ENCODE measurements at regions not wholly inside any gene's neighbourhood (a gene's known extent, or its start where the extent isn't known, plus 50 kb on each side); places are given as distances from the start of the nearest gene placed in this dataset.

DNA sequence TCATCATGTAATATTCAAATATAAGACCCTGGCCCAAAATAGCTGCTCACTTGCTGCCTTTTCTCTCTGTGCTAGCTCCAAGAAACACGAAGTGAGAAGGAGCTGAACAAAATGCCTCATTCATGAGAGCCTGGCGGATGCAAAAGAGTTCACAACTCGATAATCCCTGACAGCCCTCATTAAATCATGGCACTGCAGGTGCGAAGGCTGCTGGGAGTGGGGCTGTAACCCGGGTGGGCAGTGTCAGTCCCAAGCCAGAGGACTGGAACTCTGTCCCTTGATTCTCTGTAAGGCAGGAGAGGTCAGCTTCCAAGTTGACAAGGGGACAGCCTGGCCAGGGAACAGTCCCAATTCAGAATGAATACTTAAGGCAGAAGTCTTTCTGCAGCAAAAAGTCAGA is 318.5 kb downstream of the CDC5L start:
- ChIA-PET CTCF (interaction anchor here (1.5 kb wide), 1 partner anchor 50 kb away, joined by 3 read pairs; no protein-coding TSS in a partner anchor), POLR2A (no interaction called here)
- WGBS (ENCODE audit: low lambda C conversion rate), result 68% methylated on average over 4 of the region's 5 CpGs
- Histone ChIP-seq H3K4me2 (no peak overlapping the region), H3K9ac (no peak overlapping the region), H3K9me2 (no peaks in the 10 kb centered on the region), H3K9me3 (no peaks in the 10 kb centered on the region), H2AFZ (ENCODE audit: low read depth) (no peak overlapping the region), H3K27me3 (ENCODE audit: insufficient read depth) (no peaks in the 10 kb centered on the region), H4K20me1 (ENCODE audit: insufficient read depth) (no peaks in the 10 kb centered on the region), H3K36me3 (replicated peaks in 1 of 2; ENCODE audit: control insufficient read depth in 1 of 2, insufficient read depth in 2 of 2, low read length in 1 of 2) (no peaks in the 10 kb centered on the region), H3K4me3 (ENCODE audit: low read depth in 2 of 2, low read length in 1 of 2) (no peak overlapping the region), H3F3A (replicated peaks; ENCODE audit: insufficient read depth) (no peaks in the 10 kb centered on the region), H3K27ac (ENCODE audit: low read depth in 2 of 2, low read length in 1 of 2) (no peak overlapping the region), H3K79me2 (ENCODE audit: insufficient read depth) (no peaks in the 10 kb centered on the region), H3K4me1 (ENCODE audit: control insufficient read depth in 1 of 2, insufficient read depth in 2 of 2, low read depth in 1 of 2, low read length in 1 of 2) (no peaks in the 10 kb centered on the region; a peak in 1 of 4 replicates)
- TF ChIP-seq, protein P1, sequence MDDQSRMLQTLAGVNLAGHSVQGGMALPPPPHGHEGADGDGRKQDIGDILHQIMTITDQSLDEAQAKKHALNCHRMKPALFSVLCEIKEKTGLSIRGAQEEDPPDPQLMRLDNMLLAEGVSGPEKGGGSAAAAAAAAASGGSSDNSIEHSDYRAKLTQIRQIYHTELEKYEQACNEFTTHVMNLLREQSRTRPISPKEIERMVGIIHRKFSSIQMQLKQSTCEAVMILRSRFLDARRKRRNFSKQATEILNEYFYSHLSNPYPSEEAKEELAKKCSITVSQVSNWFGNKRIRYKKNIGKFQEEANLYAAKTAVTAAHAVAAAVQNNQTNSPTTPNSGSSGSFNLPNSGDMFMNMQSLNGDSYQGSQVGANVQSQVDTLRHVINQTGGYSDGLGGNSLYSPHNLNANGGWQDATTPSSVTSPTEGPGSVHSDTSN (IDR thresholded peaks at IDR 0.05), result no peak
- TF ChIP-seq EZH2phosphoT487 (IDR thresholded peaks at IDR 0.05; ENCODE audit: borderline replicate concordance, low read depth) (no peak), CHD2 (IDR thresholded peaks at IDR 0.05; ENCODE audit: low read length, partially characterized antibody) (no peak), FOXJ3 (CRISPR knock-in tag; IDR thresholded peaks at IDR 0.05) (no peak)
- DNase-seq, result no peak

DNA sequence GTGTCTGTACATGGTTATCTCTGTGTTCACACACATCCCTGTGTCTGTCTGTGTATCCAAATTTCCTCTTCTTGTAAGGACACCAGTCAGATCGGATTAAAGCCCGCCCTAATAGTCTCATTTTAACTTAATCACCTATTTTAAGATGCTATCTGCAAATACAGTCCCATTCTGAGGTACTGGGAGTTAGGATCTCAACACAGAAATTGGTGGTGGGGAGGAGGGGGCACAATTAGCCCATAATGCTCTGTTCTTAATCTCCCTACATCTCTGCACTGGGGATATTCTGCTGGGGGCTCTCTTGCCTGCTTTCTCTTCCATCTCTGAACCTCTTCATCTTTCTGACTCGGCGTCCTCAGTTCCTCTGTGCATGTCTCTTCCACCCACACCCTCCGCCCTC is 320.7 kb downstream of the CDC5L start:
- WGBS (ENCODE audit: low lambda C conversion rate), result 66% methylated on average over 5 of the region's 5 CpGs
- Histone ChIP-seq H3K9ac (no peak overlapping the region), H3K9me2 (no peaks in the 10 kb centered on the region), H4K20me1 (ENCODE audit: insufficient read depth) (no peaks in the 10 kb centered on the region), H3K4me3 (ENCODE audit: low read depth in 2 of 2, low read length in 1 of 2) (no peak overlapping the region), H2AFZ (ENCODE audit: low read depth) (no peak overlapping the region), H3K79me2 (ENCODE audit: insufficient read depth) (no peaks in the 10 kb centered on the region), H3F3A (replicated peaks; ENCODE audit: insufficient read depth) (no peaks in the 10 kb centered on the region), H3K27ac (ENCODE audit: low read depth in 2 of 2, low read length in 1 of 2) (peak overlapping the region in 1 of 2 experiments; percentile 22; a peak in 1 of 4 replicates), H3K9me3 (no peaks in the 10 kb centered on the region), H3K4me2 (no peak overlapping the region), H3K27me3 (ENCODE audit: insufficient read depth) (no peaks in the 10 kb centered on the region), H3K36me3 (replicated peaks in 1 of 2; ENCODE audit: control insufficient read depth in 1 of 2, insufficient read depth in 2 of 2, low read length in 1 of 2) (no peaks in the 10 kb centered on the region), H3K4me1 (ENCODE audit: control insufficient read depth in 1 of 2, insufficient read depth in 2 of 2, low read depth in 1 of 2, low read length in 1 of 2) (peaks cover 0 to 14% of the 10 kb centered on the region in 2 experiments; a peak in 1 of 4 replicates)
- TF ChIP-seq RXRA (IDR thresholded peaks at IDR 0.05; ENCODE audit: borderline replicate concordance, low read depth) (no peak), RAD21 (IDR thresholded peaks at IDR 0.05; ENCODE audit: low read length) (no peak), GABPA (IDR thresholded peaks at IDR 0.05; ENCODE audit: low read depth) (no peak), POLR2AphosphoS5 (IDR thresholded peaks at IDR 0.05; ENCODE audit: low read depth, low read length) (no peak), SMC3 (IDR thresholded peaks at IDR 0.05; ENCODE audit: low read depth, low read length) (no peak), MEF2A (IDR thresholded peaks at IDR 0.05; ENCODE audit: borderline replicate concordance, low read depth) (no peak), EP300 (IDR thresholded peaks at IDR 0.05; ENCODE audit: borderline replicate concordance in 1 of 2, low read depth in 1 of 2, low read length in 1 of 2) (peak in 1 of 2 experiments; percentile 66; a peak in 1 of 4 replicates), TCF12 (IDR thresholded peaks at IDR 0.05) (no peak), CHD2 (IDR thresholded peaks at IDR 0.05; ENCODE audit: low read length, partially characterized antibody) (no peak), GATA2 (CRISPR knock-in tag; IDR thresholded peaks at IDR 0.05) (peak; percentile 66), EZH2phosphoT487 (IDR thresholded peaks at IDR 0.05; ENCODE audit: borderline replicate concordance, low read depth) (no peak), RCOR1 (IDR thresholded peaks at IDR 0.05; ENCODE audit: low read length) (peak; percentile 64), SIN3A (IDR thresholded peaks at IDR 0.05; ENCODE audit: borderline replicate concordance, low read depth, low read length) (no peak)
- TF ChIP-seq, protein P1 (IDR thresholded peaks at IDR 0.05), result no peak
- TF ChIP-seq, protein P2, sequence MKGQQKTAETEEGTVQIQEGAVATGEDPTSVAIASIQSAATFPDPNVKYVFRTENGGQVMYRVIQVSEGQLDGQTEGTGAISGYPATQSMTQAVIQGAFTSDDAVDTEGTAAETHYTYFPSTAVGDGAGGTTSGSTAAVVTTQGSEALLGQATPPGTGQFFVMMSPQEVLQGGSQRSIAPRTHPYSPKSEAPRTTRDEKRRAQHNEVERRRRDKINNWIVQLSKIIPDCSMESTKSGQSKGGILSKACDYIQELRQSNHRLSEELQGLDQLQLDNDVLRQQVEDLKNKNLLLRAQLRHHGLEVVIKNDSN (IDR thresholded peaks at IDR 0.05; ENCODE audit: borderline replicate concordance, low read depth), result no peak
- TF ChIP-seq, protein P3, sequence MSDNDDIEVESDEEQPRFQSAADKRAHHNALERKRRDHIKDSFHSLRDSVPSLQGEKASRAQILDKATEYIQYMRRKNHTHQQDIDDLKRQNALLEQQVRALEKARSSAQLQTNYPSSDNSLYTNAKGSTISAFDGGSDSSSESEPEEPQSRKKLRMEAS (IDR thresholded peaks at IDR 0.05; ENCODE audit: low read depth), result no peak
- peak; percentile 38 for DNase-seq
- ChIA-PET POLR2A (no interaction called here), CTCF (interaction anchor here (0.8 kb wide), 1 partner anchor 15 kb away, joined by 3 read pairs; no protein-coding TSS in a partner anchor)

Measured in SK-N-SH (cell line).